Testis (tissue), 2 donors: ENCODE measurements at regions not wholly inside any gene's neighbourhood (a gene's known extent, or its start where the extent isn't known, plus 50 kb on each side); places are given as distances from the start of the nearest gene placed in this dataset.

ENCODE experiments used
- DNase-seq: peaks from one replicate; pipeline ENCODE4 v3.0.0-alpha.2; 2019
- H3K27ac ChIP-seq, 2 donors: fragments of 200-600 bp; sonication (generic); one replicate each; pipeline ENCODE4 v1.5.1; 2019
- H3K27me3 ChIP-seq: fragments of 200-600 bp; sonication (generic); one replicate; pipeline ENCODE4 v1.5.1; 2019
- H3K36me3 ChIP-seq: fragments of 200-600 bp; sonication (generic); one replicate; pipeline ENCODE4 v1.5.1; 2017; ENCODE audit warnings: low read depth; ENCODE audit errors: missing control alignments
- H3K4me1 ChIP-seq: fragments of 200-600 bp; sonication (generic); one replicate; pipeline ENCODE4 v1.5.1; 2019
- H3K4me3 ChIP-seq, 2 donors: fragments of 200-600 bp; sonication (generic); one replicate each; pipeline ENCODE4 v1.5.1; 2017 to 2019
- H3K9me3 ChIP-seq: fragments of 200-600 bp; sonication (generic); one replicate; pipeline ENCODE4 v1.5.1; 2017
- POLR2A ChIP-seq: fragments of 450-650 bp; IDR thresholded peaks from one replicate; pipeline ENCODE4 v1.6.1; 2017; ENCODE audit warnings: antibody characterized with exemption, mild to moderate bottlenecking, moderate library complexity
- WGBS, 2 donors: methylation state at CpG; one replicate each; pipeline ENCODE4 v1.1.5; 2018; 5-methylcytosine and 5-hydroxymethylcytosine counted together
- intact Hi-C: fragments of 100-400 bp; cut with DNase I; formaldehyde crosslinking; loops from one replicate; pipeline ENCODE4 v1.15.1; 2023; ENCODE audit warnings: low total_unique reads
- TF ChIP-seq, protein P1 (sequence below), 3 experiments: fragments of 450-650 bp in 2 of 3; fragments of 200-600 bp in 1 of 3; sonication (generic) in 1 of 3; IDR thresholded peaks; one replicate each; pipeline ENCODE4 v1.5.1; 2016 to 2019; ENCODE audit warnings: antibody characterized with exemption in 3 of 3, mild to moderate bottlenecking in 2 of 3, moderate library complexity in 1 of 3

DNA sequence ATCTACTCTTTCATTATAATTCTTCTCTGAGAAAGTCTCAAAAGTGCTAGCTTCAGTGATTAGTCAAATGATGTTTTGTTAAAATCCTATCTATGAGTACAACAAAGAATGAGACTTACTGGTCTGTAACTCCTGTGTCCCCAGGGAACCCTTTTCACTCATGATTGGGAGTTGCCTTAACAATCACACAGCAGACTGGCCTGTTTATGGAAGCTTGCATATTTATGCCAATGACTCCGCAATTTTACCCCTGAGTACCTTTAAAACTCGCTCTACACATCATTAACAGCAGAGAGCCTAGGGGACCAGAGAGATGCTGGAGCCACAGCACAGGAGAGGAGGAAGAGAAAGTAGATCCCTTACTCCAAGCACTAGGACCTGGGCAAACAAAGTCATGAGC is 628.1 kb downstream of the IGSF11 start:
- Histone ChIP-seq H3K36me3 (no peaks in the 10 kb centered on the region), H3K27ac (no peak overlapping the region), H3K27me3 (no peaks in the 10 kb centered on the region), H3K4me1 (no peaks in the 10 kb centered on the region), H3K9me3 (no peaks in the 10 kb centered on the region), H3K4me3 (no peak overlapping the region)
- intact Hi-C loops = no loop called here
- DNase-seq = no peak
- 90 to 97% methylated on average over 2 of the region's 2 CpGs for WGBS, 2 donors
- no peak for TF ChIP-seq POLR2A
- TF ChIP-seq, protein P1, sequence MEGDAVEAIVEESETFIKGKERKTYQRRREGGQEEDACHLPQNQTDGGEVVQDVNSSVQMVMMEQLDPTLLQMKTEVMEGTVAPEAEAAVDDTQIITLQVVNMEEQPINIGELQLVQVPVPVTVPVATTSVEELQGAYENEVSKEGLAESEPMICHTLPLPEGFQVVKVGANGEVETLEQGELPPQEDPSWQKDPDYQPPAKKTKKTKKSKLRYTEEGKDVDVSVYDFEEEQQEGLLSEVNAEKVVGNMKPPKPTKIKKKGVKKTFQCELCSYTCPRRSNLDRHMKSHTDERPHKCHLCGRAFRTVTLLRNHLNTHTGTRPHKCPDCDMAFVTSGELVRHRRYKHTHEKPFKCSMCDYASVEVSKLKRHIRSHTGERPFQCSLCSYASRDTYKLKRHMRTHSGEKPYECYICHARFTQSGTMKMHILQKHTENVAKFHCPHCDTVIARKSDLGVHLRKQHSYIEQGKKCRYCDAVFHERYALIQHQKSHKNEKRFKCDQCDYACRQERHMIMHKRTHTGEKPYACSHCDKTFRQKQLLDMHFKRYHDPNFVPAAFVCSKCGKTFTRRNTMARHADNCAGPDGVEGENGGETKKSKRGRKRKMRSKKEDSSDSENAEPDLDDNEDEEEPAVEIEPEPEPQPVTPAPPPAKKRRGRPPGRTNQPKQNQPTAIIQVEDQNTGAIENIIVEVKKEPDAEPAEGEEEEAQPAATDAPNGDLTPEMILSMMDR (IDR thresholded peaks at IDR 0.05) = no peak

DNA sequence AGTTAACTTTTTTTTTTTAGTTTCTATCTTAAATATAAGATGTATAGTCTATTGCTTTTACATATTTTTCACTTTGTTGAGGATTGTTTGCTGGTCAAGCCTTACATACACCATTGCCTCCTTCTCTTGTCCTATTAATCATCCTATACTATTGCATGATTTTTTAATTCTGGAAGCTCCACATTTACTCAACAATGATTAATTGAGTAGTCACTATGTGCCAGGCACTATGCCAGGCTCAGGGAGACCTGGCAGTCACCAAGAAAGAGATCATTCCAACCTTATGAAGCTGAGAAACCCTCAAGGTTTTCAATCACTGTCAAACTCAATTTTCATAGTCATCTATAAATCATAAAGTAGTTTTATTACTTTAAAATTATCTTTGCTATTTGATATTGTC is 626.2 kb downstream of the IGSF11 start:
- H3K27ac ChIP-seq = no peak overlapping the region
- no peaks in the 10 kb centered on the region for H3K4me1 ChIP-seq
- intact Hi-C loops = no loop called here
- DNase-seq = no peak
- no peaks in the 10 kb centered on the region for H3K36me3 ChIP-seq
- no peaks in the 10 kb centered on the region for H3K27me3 ChIP-seq
- no peaks in the 10 kb centered on the region for H3K9me3 ChIP-seq
- TF ChIP-seq, protein P1 (IDR thresholded peaks at IDR 0.05) = no peak
- TF ChIP-seq POLR2A = no peak
- H3K4me3 ChIP-seq = no peak overlapping the region

DNA sequence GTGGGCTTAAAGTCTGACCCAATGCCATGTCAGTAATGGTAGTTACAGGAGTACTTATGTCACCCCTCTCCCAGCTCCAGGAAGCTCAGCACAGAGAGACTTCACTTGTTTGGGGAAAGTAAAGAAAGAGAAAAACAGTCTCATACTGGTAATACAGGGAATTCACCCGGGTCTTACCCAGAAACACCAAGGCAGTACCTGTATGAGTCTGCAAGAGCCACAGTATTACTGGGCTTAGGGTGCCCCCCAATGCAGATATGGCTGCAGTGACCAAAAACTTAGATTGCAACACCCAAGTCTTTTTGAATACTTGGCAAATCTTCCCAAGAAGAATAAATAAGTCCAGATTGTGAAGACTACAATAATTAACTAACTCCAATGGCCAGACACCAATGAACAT is 622.1 kb downstream of the IGSF11 start:
- intact Hi-C loops = no loop called here
- H3K4me3 ChIP-seq = no peak overlapping the region
- no peaks in the 10 kb centered on the region for H3K27me3 ChIP-seq
- no peak for DNase-seq
- no peak overlapping the region for H3K27ac ChIP-seq
- no peaks in the 10 kb centered on the region for H3K9me3 ChIP-seq
- no peaks in the 10 kb centered on the region for H3K36me3 ChIP-seq
- no peaks in the 10 kb centered on the region for H3K4me1 ChIP-seq
- TF ChIP-seq, protein P1 (IDR thresholded peaks at IDR 0.05) = no peak
- WGBS, 2 donors = 85 to 100% methylated on average over 1 of the region's 1 CpG

DNA sequence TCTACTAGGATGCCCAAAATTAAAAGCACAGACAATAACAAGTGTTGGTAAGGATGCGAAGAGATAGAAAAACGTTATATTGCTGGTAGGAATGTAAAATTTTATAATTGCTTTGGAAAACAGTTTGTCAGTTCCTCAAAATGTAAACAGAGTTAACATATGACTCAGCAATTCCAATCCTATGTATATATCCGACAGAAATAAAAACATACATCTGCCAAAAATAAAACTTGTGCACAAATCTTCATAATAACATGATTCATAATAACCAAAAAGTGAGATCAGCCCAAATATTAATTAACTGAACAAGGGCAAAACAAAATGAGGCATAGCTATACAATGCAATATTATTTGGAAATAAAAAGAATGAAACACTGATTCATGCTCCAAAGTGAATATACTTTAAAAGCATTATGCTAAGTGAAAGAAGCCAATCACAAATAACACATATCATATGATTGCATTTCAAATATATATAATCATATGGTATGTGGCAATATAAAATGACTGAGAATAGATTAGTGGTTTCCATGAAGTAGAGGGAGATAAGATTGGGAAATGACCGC is 609.3 kb downstream of the IGSF11 start:
- WGBS, 2 donors = 56 to 80% methylated on average over 4 of the region's 4 CpGs
- Histone ChIP-seq H3K36me3 (no peaks in the 10 kb centered on the region), H3K9me3 (no peaks in the 10 kb centered on the region), H3K4me3 (no peak overlapping the region), H3K27me3 (no peaks in the 10 kb centered on the region), H3K4me1 (no peaks in the 10 kb centered on the region), H3K27ac (no peak overlapping the region)
- intact Hi-C loops = no loop called here
- TF ChIP-seq, protein P1 (IDR thresholded peaks at IDR 0.05) = no peak
- no peak for TF ChIP-seq POLR2A
- no peak for DNase-seq

DNA sequence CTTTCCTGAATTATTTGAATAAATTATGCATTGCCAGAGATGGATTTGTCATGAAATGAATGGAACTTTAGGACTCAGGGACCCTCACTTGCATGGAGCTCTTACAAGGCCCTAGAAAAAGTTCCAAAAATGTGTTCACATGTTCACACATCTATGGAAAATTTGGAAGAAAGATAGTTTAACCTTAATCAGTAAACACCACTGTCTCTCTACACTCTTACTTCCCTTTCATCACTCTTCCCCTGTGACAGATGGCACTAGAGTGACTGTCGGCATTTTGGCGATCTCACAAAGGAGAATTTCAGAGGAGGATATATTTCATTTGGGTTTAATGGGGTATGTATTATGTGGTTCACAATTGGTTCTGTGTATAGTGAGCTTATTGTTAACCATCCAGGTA is 600.8 kb downstream of the IGSF11 start:
- H3K4me3 ChIP-seq = no peak overlapping the region
- no peak for TF ChIP-seq POLR2A
- TF ChIP-seq, protein P1 (IDR thresholded peaks at IDR 0.05) = no peak
- no peak overlapping the region for H3K27ac ChIP-seq
- intact Hi-C loops = no loop called here
- DNase-seq = no peak
- no peaks in the 10 kb centered on the region for H3K9me3 ChIP-seq
- H3K4me1 ChIP-seq = no peaks in the 10 kb centered on the region
- no peaks in the 10 kb centered on the region for H3K36me3 ChIP-seq
- WGBS, 2 donors = 91 to 96% methylated on average over 2 of the region's 2 CpGs
- no peaks in the 10 kb centered on the region for H3K27me3 ChIP-seq
